ENCODE measurements at regions not wholly inside any gene's neighbourhood (a gene's known extent, or its start where the extent isn't known, plus 50 kb on each side); places are given as distances from the start of the nearest gene placed in this dataset.

DNA sequence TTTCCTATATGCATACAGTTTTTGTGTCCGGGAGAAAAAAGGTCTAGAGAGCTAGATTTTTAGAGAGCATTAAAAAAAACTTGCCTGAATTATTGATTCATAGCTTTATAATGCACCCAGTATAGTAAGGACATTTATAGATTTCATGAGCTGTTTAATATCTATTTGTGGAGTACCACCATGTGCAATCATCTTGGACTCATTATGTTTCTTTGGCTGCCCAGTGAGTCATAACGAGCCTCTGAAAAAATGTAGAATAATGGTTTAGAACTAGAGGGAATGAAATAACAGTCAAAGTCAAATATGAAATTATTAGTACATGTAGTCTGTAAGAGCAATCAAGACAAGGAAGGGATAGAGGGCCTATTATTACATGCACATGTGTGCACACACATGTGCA is 350.0 kb downstream of the CD83 start:
- H3K36me3 ChIP-seq (ENCODE audit: control insufficient read depth in 4 of 4, insufficient read depth in 4 of 4, low read length in 4 of 4), result no peaks in the 10 kb centered on the region
- H3K9me3 ChIP-seq (ENCODE audit: control insufficient read depth in 4 of 4, insufficient read depth in 3 of 4, low read length in 3 of 4), result peaks cover 0 to 4% (median 1%) of the 10 kb centered on the region in 4 donors
- TF ChIP-seq, protein P1, sequence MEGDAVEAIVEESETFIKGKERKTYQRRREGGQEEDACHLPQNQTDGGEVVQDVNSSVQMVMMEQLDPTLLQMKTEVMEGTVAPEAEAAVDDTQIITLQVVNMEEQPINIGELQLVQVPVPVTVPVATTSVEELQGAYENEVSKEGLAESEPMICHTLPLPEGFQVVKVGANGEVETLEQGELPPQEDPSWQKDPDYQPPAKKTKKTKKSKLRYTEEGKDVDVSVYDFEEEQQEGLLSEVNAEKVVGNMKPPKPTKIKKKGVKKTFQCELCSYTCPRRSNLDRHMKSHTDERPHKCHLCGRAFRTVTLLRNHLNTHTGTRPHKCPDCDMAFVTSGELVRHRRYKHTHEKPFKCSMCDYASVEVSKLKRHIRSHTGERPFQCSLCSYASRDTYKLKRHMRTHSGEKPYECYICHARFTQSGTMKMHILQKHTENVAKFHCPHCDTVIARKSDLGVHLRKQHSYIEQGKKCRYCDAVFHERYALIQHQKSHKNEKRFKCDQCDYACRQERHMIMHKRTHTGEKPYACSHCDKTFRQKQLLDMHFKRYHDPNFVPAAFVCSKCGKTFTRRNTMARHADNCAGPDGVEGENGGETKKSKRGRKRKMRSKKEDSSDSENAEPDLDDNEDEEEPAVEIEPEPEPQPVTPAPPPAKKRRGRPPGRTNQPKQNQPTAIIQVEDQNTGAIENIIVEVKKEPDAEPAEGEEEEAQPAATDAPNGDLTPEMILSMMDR (IDR thresholded peaks at IDR 0.05; ENCODE audit: control extremely low read depth, extremely low read depth), result no peak
- no peaks in the 10 kb centered on the region for H3K27me3 ChIP-seq (ENCODE audit: control insufficient read depth in 3 of 3, insufficient read depth in 3 of 3, low read length in 2 of 3)
- 93% methylated on average over 2 of the region's 2 CpGs for WGBS, 2 donors
- ATAC-seq (ENCODE audit: insufficient read depth, low FRiP score) (no peak), DNase-seq (no peak)
- H3K4me3 ChIP-seq, result no peak overlapping the region
- no peak overlapping the region for H3K27ac ChIP-seq (ENCODE audit: low read depth in 1 of 2, low read length in 1 of 2)
- no peaks in the 10 kb centered on the region for H3K4me1 ChIP-seq (ENCODE audit: control insufficient read depth in 5 of 5, insufficient read depth in 5 of 5, low read length in 5 of 5)
- no peak overlapping the region for H3K9ac ChIP-seq (ENCODE audit: insufficient read depth in 1 of 2, low read length in 2 of 2)

DNA sequence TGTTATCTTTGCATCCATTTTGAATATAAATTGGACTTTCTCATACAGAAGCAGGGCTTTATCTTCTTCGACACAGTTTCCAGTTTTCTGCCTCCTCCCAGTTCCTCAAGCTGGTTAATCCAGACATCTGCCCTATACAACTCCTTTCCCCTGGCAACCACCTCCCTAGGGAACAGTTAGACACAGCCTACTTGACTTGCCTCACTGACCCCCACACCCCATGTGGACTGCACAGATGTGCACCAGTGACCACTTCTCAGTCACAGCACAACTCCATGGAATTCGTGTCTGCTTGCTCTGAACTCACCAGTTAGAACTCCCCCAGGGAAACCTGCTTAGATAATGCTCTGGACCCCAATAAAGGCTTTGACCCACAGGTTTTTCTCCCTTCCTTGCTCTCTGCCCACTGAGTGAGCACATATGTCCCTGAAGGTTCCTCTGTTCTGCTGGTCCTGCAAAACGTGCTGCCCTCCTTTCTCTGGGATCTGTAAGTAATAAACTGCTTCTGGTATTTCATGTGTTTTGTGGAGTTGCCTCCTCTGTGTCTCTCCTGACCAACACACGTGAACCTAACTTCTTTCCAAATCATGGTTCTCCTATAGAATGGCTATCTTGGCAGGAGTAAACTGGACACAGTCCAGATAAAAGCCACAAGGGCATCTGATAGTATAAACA is 351.2 kb downstream of the CD83 start:
- no peaks in the 10 kb centered on the region for H3K27me3 ChIP-seq (ENCODE audit: control insufficient read depth in 3 of 3, insufficient read depth in 3 of 3, low read length in 2 of 3)
- TF ChIP-seq, protein P1 (IDR thresholded peaks at IDR 0.05; ENCODE audit: control extremely low read depth, extremely low read depth), result no peak
- H3K9me3 ChIP-seq (ENCODE audit: control insufficient read depth in 4 of 4, insufficient read depth in 3 of 4, low read length in 3 of 4), result peaks cover 0 to 6% (median 1%) of the 10 kb centered on the region in 4 donors
- no peak overlapping the region for H3K27ac ChIP-seq (ENCODE audit: low read depth in 1 of 2, low read length in 1 of 2)
- H3K9ac ChIP-seq (ENCODE audit: insufficient read depth in 1 of 2, low read length in 2 of 2), result no peak overlapping the region
- H3K4me3 ChIP-seq, result no peak overlapping the region
- ATAC-seq (ENCODE audit: insufficient read depth, low FRiP score) (no peak), DNase-seq (no peak)
- peaks cover 0 to 2% (median 0%) of the 10 kb centered on the region in 5 donors for H3K4me1 ChIP-seq (ENCODE audit: control insufficient read depth in 5 of 5, insufficient read depth in 5 of 5, low read length in 5 of 5)
- H3K36me3 ChIP-seq (ENCODE audit: control insufficient read depth in 4 of 4, insufficient read depth in 4 of 4, low read length in 4 of 4), result no peaks in the 10 kb centered on the region
- 91 to 93% methylated on average over 4 of the region's 4 CpGs for WGBS, 2 donors

DNA sequence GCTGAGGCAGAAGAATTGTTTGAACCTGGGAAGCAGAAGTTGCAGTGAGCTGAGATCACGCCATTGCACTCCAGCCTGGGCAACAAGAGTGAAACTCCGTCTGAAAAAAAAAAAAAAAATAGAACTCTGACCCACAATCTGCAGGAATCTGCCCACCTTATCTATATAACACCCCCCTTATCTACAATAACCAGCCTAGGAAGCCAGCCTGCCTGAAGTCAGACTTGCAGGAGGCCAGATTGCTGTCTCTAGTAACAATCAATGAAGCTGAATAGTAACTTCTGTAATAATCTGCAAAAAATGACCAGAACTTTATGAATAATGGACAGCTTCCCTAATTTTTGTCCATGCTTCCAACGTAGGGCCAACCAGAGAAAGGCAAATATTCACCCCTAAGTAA is 352.5 kb downstream of the CD83 start:
- ATAC-seq (ENCODE audit: insufficient read depth, low FRiP score), result no peak
- H3K9me3 ChIP-seq (ENCODE audit: control insufficient read depth in 4 of 4, insufficient read depth in 3 of 4, low read length in 3 of 4), result peaks cover 0 to 8% (median 0%) of the 10 kb centered on the region in 4 donors
- H3K9ac ChIP-seq (ENCODE audit: insufficient read depth in 1 of 2, low read length in 2 of 2), result no peak overlapping the region
- no peaks in the 10 kb centered on the region for H3K36me3 ChIP-seq (ENCODE audit: control insufficient read depth in 4 of 4, insufficient read depth in 4 of 4, low read length in 4 of 4)
- DNase-seq, result no peak
- peaks cover 0 to 2% (median 0%) of the 10 kb centered on the region in 5 donors for H3K4me1 ChIP-seq (ENCODE audit: control insufficient read depth in 5 of 5, insufficient read depth in 5 of 5, low read length in 5 of 5)
- H3K4me3 ChIP-seq, result no peak overlapping the region
- TF ChIP-seq, protein P1 (IDR thresholded peaks at IDR 0.05; ENCODE audit: control extremely low read depth, extremely low read depth), result no peak
- no peaks in the 10 kb centered on the region for H3K27me3 ChIP-seq (ENCODE audit: control insufficient read depth in 3 of 3, insufficient read depth in 3 of 3, low read length in 2 of 3)
- WGBS, 2 donors, result 75 to 83% methylated on average over 3 of the region's 3 CpGs
- no peak overlapping the region for H3K27ac ChIP-seq (ENCODE audit: low read depth in 1 of 2, low read length in 1 of 2)

DNA sequence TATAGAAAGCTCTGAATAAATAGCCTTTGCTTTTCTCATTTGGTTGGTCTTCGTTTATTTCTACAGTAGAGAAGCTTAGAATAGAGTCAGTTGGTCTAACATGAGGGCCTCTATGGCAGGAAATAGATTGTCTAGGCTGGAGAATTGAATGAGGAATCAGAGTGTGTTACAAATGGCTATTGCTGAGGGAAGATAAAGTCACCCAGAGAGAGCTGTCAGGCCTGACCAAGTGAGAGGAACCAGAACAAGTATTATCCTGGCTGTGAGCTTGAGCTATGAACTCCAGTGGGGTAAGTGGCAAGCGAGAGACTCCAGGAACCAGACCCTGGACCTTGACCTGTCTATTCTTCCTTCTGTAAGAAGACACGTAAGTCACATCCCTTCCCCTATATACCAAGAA is 353.1 kb downstream of the CD83 start:
- H3K27me3 ChIP-seq (ENCODE audit: control insufficient read depth in 3 of 3, insufficient read depth in 3 of 3, low read length in 2 of 3), result no peaks in the 10 kb centered on the region
- H3K9ac ChIP-seq (ENCODE audit: insufficient read depth in 1 of 2, low read length in 2 of 2), result no peak overlapping the region
- TF ChIP-seq, protein P1 (IDR thresholded peaks at IDR 0.05; ENCODE audit: control extremely low read depth, extremely low read depth), result no peak
- peaks cover 0 to 2% (median 0%) of the 10 kb centered on the region in 5 donors for H3K4me1 ChIP-seq (ENCODE audit: control insufficient read depth in 5 of 5, insufficient read depth in 5 of 5, low read length in 5 of 5)
- no peak overlapping the region for H3K27ac ChIP-seq (ENCODE audit: low read depth in 1 of 2, low read length in 1 of 2)
- H3K9me3 ChIP-seq (ENCODE audit: control insufficient read depth in 4 of 4, insufficient read depth in 3 of 4, low read length in 3 of 4), result peaks cover 0 to 8% (median 0%) of the 10 kb centered on the region in 4 donors
- 70 to 80% methylated on average over 3 of the region's 3 CpGs for WGBS, 2 donors
- no peaks in the 10 kb centered on the region for H3K36me3 ChIP-seq (ENCODE audit: control insufficient read depth in 4 of 4, insufficient read depth in 4 of 4, low read length in 4 of 4)
- H3K4me3 ChIP-seq, result no peak overlapping the region
- ATAC-seq (ENCODE audit: insufficient read depth, low FRiP score) (no peak), DNase-seq (no peak)
